Breast epithelium (tissue), 3 donors: ENCODE measurements at regions not wholly inside any gene's neighbourhood (a gene's known extent, or its start where the extent isn't known, plus 50 kb on each side); places are given as distances from the start of the nearest gene placed in this dataset.

Experiments used
- POLR2A ChIP-seq: fragments of 450-650 bp; IDR thresholded peaks from one replicate; pipeline ENCODE4 v1.6.1; 2016; ENCODE audit warnings: antibody characterized with exemption, mild to moderate bottlenecking, moderate library complexity
- POLR2AphosphoS5 ChIP-seq, 3 donors: sonication (generic); formaldehyde crosslinking; IDR thresholded peaks; one replicate each; pipeline ENCODE4 v1.6.1; 2017; ENCODE audit warnings: antibody characterized with exemption in 3 of 3
- TF ChIP-seq, protein P1 (sequence below), 3 donors: fragments of 450-650 bp; IDR thresholded peaks; one replicate each; pipeline ENCODE4 v1.5.1; 2016 to 2017; ENCODE audit warnings: antibody characterized with exemption in 3 of 3, mild to moderate bottlenecking in 3 of 3, moderate library complexity in 3 of 3

DNA sequence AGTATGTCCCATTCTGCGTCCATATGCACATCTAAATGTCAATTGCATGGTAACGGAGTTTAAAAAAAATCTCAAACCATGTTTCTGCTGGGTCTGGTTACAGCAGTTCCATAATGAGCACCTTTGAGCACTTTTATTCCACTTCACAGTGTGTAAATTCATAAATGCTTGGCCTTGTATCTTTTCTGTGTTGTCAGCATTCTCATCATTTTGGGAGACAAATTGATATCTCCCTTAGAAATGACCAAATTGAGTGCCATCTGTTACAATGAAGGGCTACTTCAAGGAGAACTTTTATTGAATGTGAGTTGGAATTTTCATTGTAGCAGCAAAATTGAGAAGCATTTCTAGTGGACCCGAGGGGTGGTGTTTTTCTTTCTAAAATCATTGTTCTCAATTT lies 432.9 kb upstream of the PCDH9 start:
- TF ChIP-seq, protein P1, sequence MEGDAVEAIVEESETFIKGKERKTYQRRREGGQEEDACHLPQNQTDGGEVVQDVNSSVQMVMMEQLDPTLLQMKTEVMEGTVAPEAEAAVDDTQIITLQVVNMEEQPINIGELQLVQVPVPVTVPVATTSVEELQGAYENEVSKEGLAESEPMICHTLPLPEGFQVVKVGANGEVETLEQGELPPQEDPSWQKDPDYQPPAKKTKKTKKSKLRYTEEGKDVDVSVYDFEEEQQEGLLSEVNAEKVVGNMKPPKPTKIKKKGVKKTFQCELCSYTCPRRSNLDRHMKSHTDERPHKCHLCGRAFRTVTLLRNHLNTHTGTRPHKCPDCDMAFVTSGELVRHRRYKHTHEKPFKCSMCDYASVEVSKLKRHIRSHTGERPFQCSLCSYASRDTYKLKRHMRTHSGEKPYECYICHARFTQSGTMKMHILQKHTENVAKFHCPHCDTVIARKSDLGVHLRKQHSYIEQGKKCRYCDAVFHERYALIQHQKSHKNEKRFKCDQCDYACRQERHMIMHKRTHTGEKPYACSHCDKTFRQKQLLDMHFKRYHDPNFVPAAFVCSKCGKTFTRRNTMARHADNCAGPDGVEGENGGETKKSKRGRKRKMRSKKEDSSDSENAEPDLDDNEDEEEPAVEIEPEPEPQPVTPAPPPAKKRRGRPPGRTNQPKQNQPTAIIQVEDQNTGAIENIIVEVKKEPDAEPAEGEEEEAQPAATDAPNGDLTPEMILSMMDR (IDR thresholded peaks at IDR 0.05), result no peak
- TF ChIP-seq POLR2A (no peak), POLR2AphosphoS5 (IDR thresholded peaks at IDR 0.05) (no peak)
